ENCODE measurements at regions not wholly inside any gene's neighbourhood (a gene's known extent, or its start where the extent isn't known, plus 50 kb on each side); places are given as distances from the start of the nearest gene placed in this dataset.

DNA sequence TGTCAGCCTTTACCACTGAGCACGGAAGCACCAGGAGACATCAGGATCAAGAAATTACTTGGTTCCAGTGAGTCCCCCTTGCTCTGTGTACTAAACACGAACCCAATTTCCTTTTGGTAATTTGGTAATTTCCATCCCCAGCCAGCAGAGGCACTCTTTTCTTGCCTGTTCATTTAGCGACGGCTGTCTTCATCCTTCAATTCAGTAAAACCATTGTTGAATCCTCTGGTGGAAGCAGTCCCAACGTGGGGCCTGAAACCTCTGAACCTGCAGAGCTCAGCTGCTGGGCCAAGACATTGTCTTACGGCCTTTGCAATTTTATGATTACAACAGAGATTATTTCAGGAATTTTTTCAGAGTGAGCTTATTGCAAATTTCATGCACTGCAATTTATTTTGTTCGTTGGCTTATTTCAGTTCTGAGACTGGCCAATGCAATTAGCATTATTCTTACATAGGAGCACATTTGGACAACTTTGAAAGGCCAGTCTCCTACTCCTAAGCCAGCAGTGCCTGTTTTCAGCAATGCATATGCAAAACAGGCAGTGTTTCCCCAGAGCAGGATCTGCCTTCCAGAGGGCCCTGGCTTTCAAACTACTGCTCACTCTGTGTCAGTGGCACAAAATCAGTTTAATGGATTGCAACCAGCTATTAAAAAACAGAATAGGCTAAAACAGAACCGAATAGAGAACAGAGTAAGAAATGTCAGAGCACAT is 372.9 kb upstream of the TMEM132C start (continued):
- TF ChIP-seq, protein P1, sequence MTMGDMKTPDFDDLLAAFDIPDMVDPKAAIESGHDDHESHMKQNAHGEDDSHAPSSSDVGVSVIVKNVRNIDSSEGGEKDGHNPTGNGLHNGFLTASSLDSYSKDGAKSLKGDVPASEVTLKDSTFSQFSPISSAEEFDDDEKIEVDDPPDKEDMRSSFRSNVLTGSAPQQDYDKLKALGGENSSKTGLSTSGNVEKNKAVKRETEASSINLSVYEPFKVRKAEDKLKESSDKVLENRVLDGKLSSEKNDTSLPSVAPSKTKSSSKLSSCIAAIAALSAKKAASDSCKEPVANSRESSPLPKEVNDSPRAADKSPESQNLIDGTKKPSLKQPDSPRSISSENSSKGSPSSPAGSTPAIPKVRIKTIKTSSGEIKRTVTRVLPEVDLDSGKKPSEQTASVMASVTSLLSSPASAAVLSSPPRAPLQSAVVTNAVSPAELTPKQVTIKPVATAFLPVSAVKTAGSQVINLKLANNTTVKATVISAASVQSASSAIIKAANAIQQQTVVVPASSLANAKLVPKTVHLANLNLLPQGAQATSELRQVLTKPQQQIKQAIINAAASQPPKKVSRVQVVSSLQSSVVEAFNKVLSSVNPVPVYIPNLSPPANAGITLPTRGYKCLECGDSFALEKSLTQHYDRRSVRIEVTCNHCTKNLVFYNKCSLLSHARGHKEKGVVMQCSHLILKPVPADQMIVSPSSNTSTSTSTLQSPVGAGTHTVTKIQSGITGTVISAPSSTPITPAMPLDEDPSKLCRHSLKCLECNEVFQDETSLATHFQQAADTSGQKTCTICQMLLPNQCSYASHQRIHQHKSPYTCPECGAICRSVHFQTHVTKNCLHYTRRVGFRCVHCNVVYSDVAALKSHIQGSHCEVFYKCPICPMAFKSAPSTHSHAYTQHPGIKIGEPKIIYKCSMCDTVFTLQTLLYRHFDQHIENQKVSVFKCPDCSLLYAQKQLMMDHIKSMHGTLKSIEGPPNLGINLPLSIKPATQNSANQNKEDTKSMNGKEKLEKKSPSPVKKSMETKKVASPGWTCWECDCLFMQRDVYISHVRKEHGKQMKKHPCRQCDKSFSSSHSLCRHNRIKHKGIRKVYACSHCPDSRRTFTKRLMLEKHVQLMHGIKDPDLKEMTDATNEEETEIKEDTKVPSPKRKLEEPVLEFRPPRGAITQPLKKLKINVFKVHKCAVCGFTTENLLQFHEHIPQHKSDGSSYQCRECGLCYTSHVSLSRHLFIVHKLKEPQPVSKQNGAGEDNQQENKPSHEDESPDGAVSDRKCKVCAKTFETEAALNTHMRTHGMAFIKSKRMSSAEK (CRISPR knock-in tag; IDR thresholded peaks at IDR 0.05; ENCODE audit: borderline replicate concordance), result no peak

DNA sequence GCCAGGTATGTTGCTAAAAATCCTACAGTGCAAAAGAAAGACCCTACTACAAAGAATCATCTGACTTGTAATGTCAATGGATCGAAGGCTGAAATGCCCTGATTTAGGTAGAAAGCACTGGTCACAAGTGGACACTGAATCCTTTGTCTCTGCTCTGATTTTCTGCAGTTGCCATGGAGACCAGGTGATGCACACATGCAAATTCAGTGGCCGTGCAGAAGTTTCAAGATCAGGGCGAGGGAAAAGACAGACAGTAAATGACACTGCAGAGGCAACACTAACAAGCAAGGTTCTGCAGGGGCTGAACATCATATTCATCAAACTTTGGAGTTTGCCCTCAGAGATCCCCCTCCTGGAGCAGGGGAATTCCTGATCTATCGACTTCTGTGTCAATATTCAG is 370.3 kb upstream of the TMEM132C start:
- H3K36me3 Mint-ChIP-seq, result peaks cover 56% of the 10 kb centered on the region
- ATAC-seq, result no peak
- peaks cover 7% of the 10 kb centered on the region; the same call in 1 of the 2 replicates for H3K27me3 Mint-ChIP-seq (ENCODE audit: low read depth)
- peaks cover 83% of the 10 kb centered on the region for H3K9me3 Mint-ChIP-seq
- ChIA-PET CTCF (no interaction called here), POLR2A (no interaction called here)
- H3K4me3 Mint-ChIP-seq, result no peak overlapping the region
- H3K27ac Mint-ChIP-seq, result no peak overlapping the region
- no peak for DNase-seq (ENCODE audit: low spot score)
- no peaks in the 10 kb centered on the region for H3K4me1 Mint-ChIP-seq
- TF ChIP-seq, protein P2, sequence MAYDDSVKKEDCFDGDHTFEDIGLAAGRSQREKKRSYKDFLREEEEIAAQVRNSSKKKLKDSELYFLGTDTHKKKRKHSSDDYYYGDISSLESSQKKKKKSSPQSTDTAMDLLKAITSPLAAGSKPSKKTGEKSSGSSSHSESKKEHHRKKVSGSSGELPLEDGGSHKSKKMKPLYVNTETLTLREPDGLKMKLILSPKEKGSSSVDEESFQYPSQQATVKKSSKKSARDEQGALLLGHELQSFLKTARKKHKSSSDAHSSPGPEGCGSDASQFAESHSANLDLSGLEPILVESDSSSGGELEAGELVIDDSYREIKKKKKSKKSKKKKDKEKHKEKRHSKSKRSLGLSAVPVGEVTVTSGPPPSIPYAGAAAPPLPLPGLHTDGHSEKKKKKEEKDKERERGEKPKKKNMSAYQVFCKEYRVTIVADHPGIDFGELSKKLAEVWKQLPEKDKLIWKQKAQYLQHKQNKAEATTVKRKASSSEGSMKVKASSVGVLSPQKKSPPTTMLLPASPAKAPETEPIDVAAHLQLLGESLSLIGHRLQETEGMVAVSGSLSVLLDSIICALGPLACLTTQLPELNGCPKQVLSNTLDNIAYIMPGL (CRISPR knock-in tag; IDR thresholded peaks at IDR 0.05), result no peak
- TF ChIP-seq FOXK1 (CRISPR knock-in tag; IDR thresholded peaks at IDR 0.05) (no peak), ZNF671 (CRISPR knock-in tag; IDR thresholded peaks at IDR 0.05) (no peak), CREB1 (CRISPR knock-in tag; IDR thresholded peaks at IDR 0.05) (no peak), NFE2L1 (CRISPR knock-in tag; IDR thresholded peaks at IDR 0.05) (no peak), CREM (CRISPR knock-in tag; IDR thresholded peaks at IDR 0.05) (no peak), ZNF423 (CRISPR knock-in tag; IDR thresholded peaks at IDR 0.05) (no peak), SOX15 (CRISPR knock-in tag; IDR thresholded peaks at IDR 0.05) (no peak), NFYB (CRISPR knock-in tag; conservative IDR thresholded peaks at IDR 0.05; ENCODE audit: low read depth) (no peak), OVOL2 (CRISPR knock-in tag; IDR thresholded peaks at IDR 0.05; ENCODE audit: borderline replicate concordance) (no peak), HMGA2 (CRISPR knock-in tag; IDR thresholded peaks at IDR 0.05) (no peak)
- TF ChIP-seq, protein P3, sequence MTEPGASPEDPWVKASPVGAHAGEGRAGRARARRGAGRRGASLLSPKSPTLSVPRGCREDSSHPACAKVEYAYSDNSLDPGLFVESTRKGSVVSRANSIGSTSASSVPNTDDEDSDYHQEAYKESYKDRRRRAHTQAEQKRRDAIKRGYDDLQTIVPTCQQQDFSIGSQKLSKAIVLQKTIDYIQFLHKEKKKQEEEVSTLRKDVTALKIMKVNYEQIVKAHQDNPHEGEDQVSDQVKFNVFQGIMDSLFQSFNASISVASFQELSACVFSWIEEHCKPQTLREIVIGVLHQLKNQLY (CRISPR knock-in tag; IDR thresholded peaks at IDR 0.05), result no peak
- TF ChIP-seq, protein P4, sequence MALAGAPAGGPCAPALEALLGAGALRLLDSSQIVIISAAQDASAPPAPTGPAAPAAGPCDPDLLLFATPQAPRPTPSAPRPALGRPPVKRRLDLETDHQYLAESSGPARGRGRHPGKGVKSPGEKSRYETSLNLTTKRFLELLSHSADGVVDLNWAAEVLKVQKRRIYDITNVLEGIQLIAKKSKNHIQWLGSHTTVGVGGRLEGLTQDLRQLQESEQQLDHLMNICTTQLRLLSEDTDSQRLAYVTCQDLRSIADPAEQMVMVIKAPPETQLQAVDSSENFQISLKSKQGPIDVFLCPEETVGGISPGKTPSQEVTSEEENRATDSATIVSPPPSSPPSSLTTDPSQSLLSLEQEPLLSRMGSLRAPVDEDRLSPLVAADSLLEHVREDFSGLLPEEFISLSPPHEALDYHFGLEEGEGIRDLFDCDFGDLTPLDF (CRISPR knock-in tag; IDR thresholded peaks at IDR 0.05), result no peak
- TF ChIP-seq, protein P5, sequence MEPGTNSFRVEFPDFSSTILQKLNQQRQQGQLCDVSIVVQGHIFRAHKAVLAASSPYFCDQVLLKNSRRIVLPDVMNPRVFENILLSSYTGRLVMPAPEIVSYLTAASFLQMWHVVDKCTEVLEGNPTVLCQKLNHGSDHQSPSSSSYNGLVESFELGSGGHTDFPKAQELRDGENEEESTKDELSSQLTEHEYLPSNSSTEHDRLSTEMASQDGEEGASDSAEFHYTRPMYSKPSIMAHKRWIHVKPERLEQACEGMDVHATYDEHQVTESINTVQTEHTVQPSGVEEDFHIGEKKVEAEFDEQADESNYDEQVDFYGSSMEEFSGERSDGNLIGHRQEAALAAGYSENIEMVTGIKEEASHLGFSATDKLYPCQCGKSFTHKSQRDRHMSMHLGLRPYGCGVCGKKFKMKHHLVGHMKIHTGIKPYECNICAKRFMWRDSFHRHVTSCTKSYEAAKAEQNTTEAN (CRISPR knock-in tag; IDR thresholded peaks at IDR 0.05), result no peak
- TF ChIP-seq, protein P6, sequence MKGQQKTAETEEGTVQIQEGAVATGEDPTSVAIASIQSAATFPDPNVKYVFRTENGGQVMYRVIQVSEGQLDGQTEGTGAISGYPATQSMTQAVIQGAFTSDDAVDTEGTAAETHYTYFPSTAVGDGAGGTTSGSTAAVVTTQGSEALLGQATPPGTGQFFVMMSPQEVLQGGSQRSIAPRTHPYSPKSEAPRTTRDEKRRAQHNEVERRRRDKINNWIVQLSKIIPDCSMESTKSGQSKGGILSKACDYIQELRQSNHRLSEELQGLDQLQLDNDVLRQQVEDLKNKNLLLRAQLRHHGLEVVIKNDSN (CRISPR knock-in tag; IDR thresholded peaks at IDR 0.05), result no peak
- TF ChIP-seq, protein P7, sequence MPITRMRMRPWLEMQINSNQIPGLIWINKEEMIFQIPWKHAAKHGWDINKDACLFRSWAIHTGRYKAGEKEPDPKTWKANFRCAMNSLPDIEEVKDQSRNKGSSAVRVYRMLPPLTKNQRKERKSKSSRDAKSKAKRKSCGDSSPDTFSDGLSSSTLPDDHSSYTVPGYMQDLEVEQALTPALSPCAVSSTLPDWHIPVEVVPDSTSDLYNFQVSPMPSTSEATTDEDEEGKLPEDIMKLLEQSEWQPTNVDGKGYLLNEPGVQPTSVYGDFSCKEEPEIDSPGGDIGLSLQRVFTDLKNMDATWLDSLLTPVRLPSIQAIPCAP (CRISPR knock-in tag; IDR thresholded peaks at IDR 0.05), result no peak
- TF ChIP-seq, protein P8, sequence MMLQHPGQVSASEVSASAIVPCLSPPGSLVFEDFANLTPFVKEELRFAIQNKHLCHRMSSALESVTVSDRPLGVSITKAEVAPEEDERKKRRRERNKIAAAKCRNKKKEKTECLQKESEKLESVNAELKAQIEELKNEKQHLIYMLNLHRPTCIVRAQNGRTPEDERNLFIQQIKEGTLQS (CRISPR knock-in tag; conservative IDR thresholded peaks at IDR 0.05), result no peak
- TF ChIP-seq, protein P9, sequence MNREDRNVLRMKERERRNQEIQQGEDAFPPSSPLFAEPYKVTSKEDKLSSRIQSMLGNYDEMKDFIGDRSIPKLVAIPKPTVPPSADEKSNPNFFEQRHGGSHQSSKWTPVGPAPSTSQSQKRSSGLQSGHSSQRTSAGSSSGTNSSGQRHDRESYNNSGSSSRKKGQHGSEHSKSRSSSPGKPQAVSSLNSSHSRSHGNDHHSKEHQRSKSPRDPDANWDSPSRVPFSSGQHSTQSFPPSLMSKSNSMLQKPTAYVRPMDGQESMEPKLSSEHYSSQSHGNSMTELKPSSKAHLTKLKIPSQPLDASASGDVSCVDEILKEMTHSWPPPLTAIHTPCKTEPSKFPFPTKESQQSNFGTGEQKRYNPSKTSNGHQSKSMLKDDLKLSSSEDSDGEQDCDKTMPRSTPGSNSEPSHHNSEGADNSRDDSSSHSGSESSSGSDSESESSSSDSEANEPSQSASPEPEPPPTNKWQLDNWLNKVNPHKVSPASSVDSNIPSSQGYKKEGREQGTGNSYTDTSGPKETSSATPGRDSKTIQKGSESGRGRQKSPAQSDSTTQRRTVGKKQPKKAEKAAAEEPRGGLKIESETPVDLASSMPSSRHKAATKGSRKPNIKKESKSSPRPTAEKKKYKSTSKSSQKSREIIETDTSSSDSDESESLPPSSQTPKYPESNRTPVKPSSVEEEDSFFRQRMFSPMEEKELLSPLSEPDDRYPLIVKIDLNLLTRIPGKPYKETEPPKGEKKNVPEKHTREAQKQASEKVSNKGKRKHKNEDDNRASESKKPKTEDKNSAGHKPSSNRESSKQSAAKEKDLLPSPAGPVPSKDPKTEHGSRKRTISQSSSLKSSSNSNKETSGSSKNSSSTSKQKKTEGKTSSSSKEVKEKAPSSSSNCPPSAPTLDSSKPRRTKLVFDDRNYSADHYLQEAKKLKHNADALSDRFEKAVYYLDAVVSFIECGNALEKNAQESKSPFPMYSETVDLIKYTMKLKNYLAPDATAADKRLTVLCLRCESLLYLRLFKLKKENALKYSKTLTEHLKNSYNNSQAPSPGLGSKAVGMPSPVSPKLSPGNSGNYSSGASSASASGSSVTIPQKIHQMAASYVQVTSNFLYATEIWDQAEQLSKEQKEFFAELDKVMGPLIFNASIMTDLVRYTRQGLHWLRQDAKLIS (CRISPR knock-in tag; IDR thresholded peaks at IDR 0.05; ENCODE audit: borderline replicate concordance), result no peak
